ENCODE measurements at regions not wholly inside any gene's neighbourhood (a gene's known extent, or its start where the extent isn't known, plus 50 kb on each side); places are given as distances from the start of the nearest gene placed in this dataset.

DNA sequence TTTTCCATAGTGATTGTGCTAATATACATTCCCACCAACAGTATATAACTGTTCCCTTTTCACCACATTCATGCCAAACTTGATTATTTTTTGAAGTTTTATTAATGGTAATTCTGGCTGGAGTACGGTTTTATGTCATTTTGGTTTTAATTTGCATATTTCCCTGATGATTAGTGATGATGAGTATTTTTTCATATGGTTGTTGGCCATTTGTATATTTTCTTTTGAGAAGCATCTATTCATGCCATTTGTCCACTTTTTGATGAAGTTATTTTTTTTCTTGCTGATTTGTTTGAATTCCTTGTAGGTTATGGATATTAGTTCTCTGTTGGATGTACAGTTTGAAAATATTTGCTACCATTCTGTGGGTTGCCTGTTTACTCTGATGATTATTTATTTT is 484.4 kb upstream of the SPRY2 start:
- Histone ChIP-seq H3K9me3 (ENCODE audit: control insufficient read depth, insufficient read depth, low read length) (peaks cover 5% of the 10 kb centered on the region), H4K91ac (ENCODE audit: insufficient read depth, low read depth, low read length) (no peak overlapping the region), H3K4ac (ENCODE audit: low read depth, low read length) (no peak overlapping the region), H3K9me1 (ENCODE audit: insufficient read depth, low read length) (no peaks in the 10 kb centered on the region), H4K20me1 (ENCODE audit: insufficient read depth, low read length) (no peaks in the 10 kb centered on the region), H3K23ac (ENCODE audit: low read depth, low read length) (no peak overlapping the region), H3K18ac (ENCODE audit: low read depth, low read length) (no peak overlapping the region), H3K27ac (ENCODE audit: insufficient read depth, low read length) (no peak overlapping the region), H3K4me3 (ENCODE audit: insufficient read depth, low read depth, low read length) (no peak overlapping the region), H4K5ac (ENCODE audit: low read depth, low read length) (no peak overlapping the region), H4K8ac (ENCODE audit: low read depth in 2 of 2, low read length in 2 of 2) (no peak overlapping the region), H3K36me3 (ENCODE audit: control insufficient read depth, insufficient read depth, low read length) (no peaks in the 10 kb centered on the region), H2AK9ac (replicated peaks; ENCODE audit: low read depth, low read length, poor library complexity) (no peak overlapping the region), H2BK20ac (ENCODE audit: low read depth, low read length) (no peak overlapping the region), H2AFZ (replicated peaks; ENCODE audit: low read length, poor library complexity) (no peak overlapping the region), H3K4me2 (ENCODE audit: low read depth, low read length) (no peak overlapping the region), H2AK5ac (ENCODE audit: low read depth, low read length) (no peak overlapping the region), H2BK15ac (ENCODE audit: low read depth, low read length) (no peak overlapping the region), H3K9ac (ENCODE audit: low read depth, low read length) (no peak overlapping the region), H2BK5ac (ENCODE audit: low read depth, low read length, poor library complexity, severe bottlenecking) (no peak overlapping the region), H3K14ac (replicated peaks; ENCODE audit: low read depth, low read length) (no peak overlapping the region), H2BK120ac (ENCODE audit: low read depth, low read length) (no peak overlapping the region), H3K4me1 (ENCODE audit: control insufficient read depth, insufficient read depth, low read length) (no peaks in the 10 kb centered on the region), H3K56ac (ENCODE audit: extremely low read depth, insufficient read depth, low read length) (no peak overlapping the region), H3K27me3 (ENCODE audit: control insufficient read depth, insufficient read depth, low read length) (no peaks in the 10 kb centered on the region), H3K79me1 (ENCODE audit: low read depth in 1 of 2, low read length in 2 of 2) (no peaks in the 10 kb centered on the region)
- POLR2A ChIA-PET (ENCODE audit: unreplicated experiment), result no interaction called here
- in situ Hi-C loops (cut with MboI; ENCODE audit: low sequenced_read_pairs), result no loop called here
- intact Hi-C loops (cut with micrococcal nuclease), result no loop called here
- DNase-seq, result no peak
- CTCF ChIA-PET, result no interaction called here
- no CpG with 5 or more reads among the region's 1 CpG for WGBS, 2 experiments (ENCODE audit: extremely low coverage in 2 of 2, insufficient read length in 1 of 2)
- ATAC-seq (ENCODE audit: low read depth), result no peak
- TF ChIP-seq RCOR1 (IDR thresholded peaks at IDR 0.05; ENCODE audit: insufficient replicate concordance, low read length), result no peak
- TF ChIP-seq MAFK (IDR thresholded peaks at IDR 0.05; ENCODE audit: low read depth, low read length), result no peak
- no peak for TF ChIP-seq RFX5 (IDR thresholded peaks at IDR 0.05; ENCODE audit: low read depth, low read length)
- TF ChIP-seq RAD21 (IDR thresholded peaks at IDR 0.05; ENCODE audit: low read length), result no peak
- no peak for TF ChIP-seq FOS (IDR thresholded peaks at IDR 0.05; ENCODE audit: low read depth, low read length)
- TF ChIP-seq, protein P1, sequence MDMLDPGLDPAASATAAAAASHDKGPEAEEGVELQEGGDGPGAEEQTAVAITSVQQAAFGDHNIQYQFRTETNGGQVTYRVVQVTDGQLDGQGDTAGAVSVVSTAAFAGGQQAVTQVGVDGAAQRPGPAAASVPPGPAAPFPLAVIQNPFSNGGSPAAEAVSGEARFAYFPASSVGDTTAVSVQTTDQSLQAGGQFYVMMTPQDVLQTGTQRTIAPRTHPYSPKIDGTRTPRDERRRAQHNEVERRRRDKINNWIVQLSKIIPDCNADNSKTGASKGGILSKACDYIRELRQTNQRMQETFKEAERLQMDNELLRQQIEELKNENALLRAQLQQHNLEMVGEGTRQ (IDR thresholded peaks at IDR 0.05; ENCODE audit: low read depth, low read length), result no peak
- no peak for TF ChIP-seq MAZ (IDR thresholded peaks at IDR 0.05; ENCODE audit: borderline replicate concordance, low read depth, low read length)
- no peak for TF ChIP-seq POLR2A (IDR thresholded peaks at IDR 0.05; ENCODE audit: low read depth, low read length)
- no peak for TF ChIP-seq NFE2L2 (IDR thresholded peaks at IDR 0.05; ENCODE audit: low read depth, low read length)
- TF ChIP-seq BHLHE40 (IDR thresholded peaks at IDR 0.05; ENCODE audit: low read depth, low read length), result no peak
- no peak for TF ChIP-seq CHD1 (IDR thresholded peaks at IDR 0.05; ENCODE audit: low read depth, low read length)
- TF ChIP-seq, protein P2, sequence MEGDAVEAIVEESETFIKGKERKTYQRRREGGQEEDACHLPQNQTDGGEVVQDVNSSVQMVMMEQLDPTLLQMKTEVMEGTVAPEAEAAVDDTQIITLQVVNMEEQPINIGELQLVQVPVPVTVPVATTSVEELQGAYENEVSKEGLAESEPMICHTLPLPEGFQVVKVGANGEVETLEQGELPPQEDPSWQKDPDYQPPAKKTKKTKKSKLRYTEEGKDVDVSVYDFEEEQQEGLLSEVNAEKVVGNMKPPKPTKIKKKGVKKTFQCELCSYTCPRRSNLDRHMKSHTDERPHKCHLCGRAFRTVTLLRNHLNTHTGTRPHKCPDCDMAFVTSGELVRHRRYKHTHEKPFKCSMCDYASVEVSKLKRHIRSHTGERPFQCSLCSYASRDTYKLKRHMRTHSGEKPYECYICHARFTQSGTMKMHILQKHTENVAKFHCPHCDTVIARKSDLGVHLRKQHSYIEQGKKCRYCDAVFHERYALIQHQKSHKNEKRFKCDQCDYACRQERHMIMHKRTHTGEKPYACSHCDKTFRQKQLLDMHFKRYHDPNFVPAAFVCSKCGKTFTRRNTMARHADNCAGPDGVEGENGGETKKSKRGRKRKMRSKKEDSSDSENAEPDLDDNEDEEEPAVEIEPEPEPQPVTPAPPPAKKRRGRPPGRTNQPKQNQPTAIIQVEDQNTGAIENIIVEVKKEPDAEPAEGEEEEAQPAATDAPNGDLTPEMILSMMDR (conservative IDR thresholded peaks at IDR 0.05; ENCODE audit: low read depth, low read length), result no peak
- TF ChIP-seq, protein P3, sequence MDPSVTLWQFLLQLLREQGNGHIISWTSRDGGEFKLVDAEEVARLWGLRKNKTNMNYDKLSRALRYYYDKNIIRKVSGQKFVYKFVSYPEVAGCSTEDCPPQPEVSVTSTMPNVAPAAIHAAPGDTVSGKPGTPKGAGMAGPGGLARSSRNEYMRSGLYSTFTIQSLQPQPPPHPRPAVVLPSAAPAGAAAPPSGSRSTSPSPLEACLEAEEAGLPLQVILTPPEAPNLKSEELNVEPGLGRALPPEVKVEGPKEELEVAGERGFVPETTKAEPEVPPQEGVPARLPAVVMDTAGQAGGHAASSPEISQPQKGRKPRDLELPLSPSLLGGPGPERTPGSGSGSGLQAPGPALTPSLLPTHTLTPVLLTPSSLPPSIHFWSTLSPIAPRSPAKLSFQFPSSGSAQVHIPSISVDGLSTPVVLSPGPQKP (IDR thresholded peaks at IDR 0.05; ENCODE audit: borderline replicate concordance, low read depth, low read length), result no peak
- TF ChIP-seq CEBPB (IDR thresholded peaks at IDR 0.05; ENCODE audit: low read depth, low read length), result no peak
- no peak for TF ChIP-seq MXI1 (IDR thresholded peaks at IDR 0.05; ENCODE audit: borderline replicate concordance, low read depth, low read length)
- no peak for TF ChIP-seq SMC3 (IDR thresholded peaks at IDR 0.05; ENCODE audit: low read depth, low read length)
- no TSS peak for BruUV-seq (replicated peaks)
- dilution Hi-C loops (cut with HindIII; ENCODE audit: low sequenced_read_pairs, unreplicated experiment), result no loop called here

Data from IMR-90 (cell line).